H9 (cell line): ENCODE measurements at regions not wholly inside any gene's neighbourhood (a gene's known extent, or its start where the extent isn't known, plus 50 kb on each side); places are given as distances from the start of the nearest gene placed in this dataset.

ENCODE experiments used
- DNase-seq: peaks from one replicate; pipeline ENCODE4 v3.0.0-alpha.2; 2017
- H2AFZ ChIP-seq: one replicate; pipeline ENCODE4 v1.6.1; 2013; ENCODE audit warnings: mild to moderate bottlenecking, low read length, control low read depth, moderate library complexity
- H2AK5ac ChIP-seq: 2 replicates; pipeline ENCODE4 v1.6.1; 2013; ENCODE audit warnings: low read length, control low read depth, mixed read lengths; ENCODE audit not compliant: insufficient read length
- H2BK120ac ChIP-seq: one replicate; pipeline ENCODE4 v1.6.1; 2013; ENCODE audit warnings: low read depth, mild to moderate bottlenecking, low read length, control low read depth, inconsistent platforms; ENCODE audit not compliant: poor library complexity, severe bottlenecking
- H2BK12ac ChIP-seq: 2 replicates; pipeline ENCODE4 v1.6.1; 2013; ENCODE audit warnings: low read length, control low read depth, mixed read lengths, low read depth; ENCODE audit not compliant: insufficient read length
- H2BK15ac ChIP-seq: 2 replicates; pipeline ENCODE4 v1.6.1; 2013; ENCODE audit warnings: low read depth, low read length, control low read depth
- H2BK20ac ChIP-seq: one replicate; pipeline ENCODE4 v1.6.1; 2013; ENCODE audit warnings: low read depth, mild to moderate bottlenecking, low read length, control low read depth, inconsistent platforms; ENCODE audit not compliant: poor library complexity, severe bottlenecking
- H2BK5ac ChIP-seq: 2 replicates; pipeline ENCODE4 v1.6.1; 2013; ENCODE audit warnings: low read length, control low read depth, mixed read lengths; ENCODE audit not compliant: insufficient read length
- H3K14ac ChIP-seq: 2 replicates; pipeline ENCODE4 v1.6.1; 2013; ENCODE audit warnings: low read length, control low read depth; ENCODE audit not compliant: insufficient read depth
- H3K18ac ChIP-seq: 2 replicates; pipeline ENCODE4 v1.6.1; 2013; ENCODE audit warnings: low read depth, mild to moderate bottlenecking, mixed read lengths, low read length, control low read depth; ENCODE audit not compliant: insufficient read length
- H3K23ac ChIP-seq: 2 replicates; pipeline ENCODE4 v1.6.1; 2013; ENCODE audit warnings: low read length, control low read depth, mixed read lengths, low read depth; ENCODE audit not compliant: insufficient read length
- H3K23me2 ChIP-seq: 2 replicates; pipeline ENCODE4 v1.6.1; 2013; ENCODE audit warnings: low read depth, mild to moderate bottlenecking, mixed read lengths, low read length, control low read depth; ENCODE audit not compliant: insufficient read length, poor library complexity, severe bottlenecking
- H3K27ac ChIP-seq: 2 replicates; pipeline ENCODE4 v1.5.1; 2013; ENCODE audit warnings: low read length, control low read depth, mixed read lengths, low read depth; ENCODE audit not compliant: insufficient read length
- H3K27me3 ChIP-seq: 2 replicates; pipeline ENCODE4 v1.6.1; 2013; ENCODE audit warnings: low read length, control low read depth, inconsistent platforms; ENCODE audit not compliant: insufficient read depth
- H3K4ac ChIP-seq: 2 replicates; pipeline ENCODE4 v1.6.1; 2013; ENCODE audit warnings: low read depth, mild to moderate bottlenecking, control low read depth, inconsistent platforms, low read length, moderate library complexity
- H3K4me1 ChIP-seq: 2 replicates; pipeline ENCODE4 v1.6.1; 2013; ENCODE audit warnings: low read length, control low read depth, inconsistent platforms; ENCODE audit not compliant: insufficient read depth
- H3K4me2 ChIP-seq: 2 replicates; pipeline ENCODE4 v1.6.1; 2013; ENCODE audit warnings: low read length, control low read depth, mixed read lengths; ENCODE audit not compliant: insufficient read length, insufficient read depth
- H3K56ac ChIP-seq: 2 replicates; pipeline ENCODE4 v1.6.1; 2013; ENCODE audit warnings: low read depth, mild to moderate bottlenecking, mixed read lengths, low read length, control low read depth; ENCODE audit not compliant: insufficient read length
- H3K79me1 ChIP-seq: 2 replicates; pipeline ENCODE4 v1.6.1; 2013; ENCODE audit warnings: low read depth, mild to moderate bottlenecking, moderate library complexity, low read length, control low read depth, inconsistent platforms; ENCODE audit not compliant: insufficient read depth, poor library complexity, severe bottlenecking
- H3K79me2 ChIP-seq: 2 replicates; pipeline ENCODE4 v1.6.1; 2013; ENCODE audit warnings: low read length, control low read depth, inconsistent platforms; ENCODE audit not compliant: insufficient read depth
- H3K9ac ChIP-seq: 2 replicates; pipeline ENCODE4 v1.6.1; 2013; ENCODE audit warnings: low read length, control low read depth, mixed read lengths; ENCODE audit not compliant: insufficient read length; ENCODE audit errors: extremely low read depth
- H3K9me3 ChIP-seq: one replicate; pipeline ENCODE4 v1.6.1; 2013; ENCODE audit warnings: low read depth, low read length, inconsistent platforms; ENCODE audit not compliant: control insufficient read depth
- H3T11ph ChIP-seq: one replicate; pipeline ENCODE4 v1.6.1; 2013; ENCODE audit warnings: mild to moderate bottlenecking, low read length, control low read depth, inconsistent platforms
- H4K20me1 ChIP-seq: one replicate; pipeline ENCODE4 v1.6.1; 2013; ENCODE audit not compliant: control insufficient read depth, insufficient read length, insufficient read depth
- H4K5ac ChIP-seq: 2 replicates; pipeline ENCODE4 v1.6.1; 2013; ENCODE audit warnings: low read depth, mild to moderate bottlenecking, mixed read lengths, low read length, control low read depth; ENCODE audit not compliant: insufficient read length
- H4K8ac ChIP-seq: replicated peaks from 2 replicates; pipeline ENCODE4 v1.6.1; 2013; ENCODE audit warnings: low read length, control low read depth, mixed read lengths, low read depth; ENCODE audit not compliant: insufficient read length
- H4K91ac ChIP-seq: 2 replicates; pipeline ENCODE4 v1.6.1; 2013; ENCODE audit warnings: low read depth, mild to moderate bottlenecking, moderate library complexity, mixed read lengths, low read length, control low read depth; ENCODE audit not compliant: insufficient read length
- H3K27ac Mint-ChIP-seq, 3 experiments: 2 replicates in 2 of 3; 3 replicates in 1 of 3; pipeline ENCODE4 v1.8.0; 2020 to 2021; ENCODE audit warnings: mixed read lengths in 3 of 3, mild to moderate bottlenecking in 1 of 3, moderate library complexity in 1 of 3
- H3K27me3 Mint-ChIP-seq: 2 replicates; pipeline ENCODE4 v1.8.0; 2021; ENCODE audit warnings: low read depth, mild to moderate bottlenecking, moderate library complexity, mixed read lengths
- H3K36me3 Mint-ChIP-seq, 3 experiments: 2 replicates in 2 of 3; 3 replicates in 1 of 3; pipeline ENCODE4 v1.8.0; 2020 to 2021; ENCODE audit warnings: low read depth in 3 of 3, mixed read lengths in 3 of 3; ENCODE audit not compliant: insufficient read depth in 1 of 3
- H3K4me1 Mint-ChIP-seq, 2 experiments: 2 replicates each; pipeline ENCODE4 v1.8.0; 2020; ENCODE audit warnings: mixed read lengths in 2 of 2
- H3K4me3 Mint-ChIP-seq, 2 experiments: 2 replicates in 1 of 2; 3 replicates in 1 of 2; pipeline ENCODE4 v1.8.0; 2020 to 2021; ENCODE audit warnings: mild to moderate bottlenecking in 2 of 2, mixed read lengths in 2 of 2, moderate library complexity in 1 of 2
- H3K9me3 Mint-ChIP-seq, 2 experiments: 2 replicates in 1 of 2; 3 replicates in 1 of 2; pipeline ENCODE4 v1.8.0; 2020; ENCODE audit warnings: mild to moderate bottlenecking in 2 of 2, mixed read lengths in 2 of 2, moderate library complexity in 1 of 2
- WGBS: extraction: QIAGEN DNeasy Blood & Tissue Kit; methylation state at CpG from one replicate; pipeline ENCODE4 v1.1.7; 2013; ENCODE audit warnings: missing lambda C conversion rate, low lambda C conversion rate, mixed read lengths; ENCODE audit not compliant: insufficient read length; ENCODE audit errors: extremely low coverage; 5-methylcytosine and 5-hydroxymethylcytosine counted together
- TF ChIP-seq, protein P1 (sequence below): fragments of 200-600 bp; sonication (generic); conservative IDR thresholded peaks from 3 replicates; pipeline ENCODE4 v1.8.0; 2021; ENCODE audit warnings: antibody characterized with exemption, mild to moderate bottlenecking

GRCh38 chr1:69195136-69195535 is 372.6 kb upstream of the LRRC7 start:
- no peak overlapping the region for H2BK20ac ChIP-seq
- no peaks in the 10 kb centered on the region for H3K4me1 ChIP-seq
- H3K23me2 ChIP-seq: no peaks in the 10 kb centered on the region
- H3K27me3 Mint-ChIP-seq: no peaks in the 10 kb centered on the region
- no peak overlapping the region for H2BK120ac ChIP-seq
- no peaks in the 10 kb centered on the region for H3K79me1 ChIP-seq
- H3K4ac ChIP-seq: no peak overlapping the region
- H2AFZ ChIP-seq: no peak overlapping the region
- no peaks in the 10 kb centered on the region for H4K20me1 ChIP-seq
- H2AK5ac ChIP-seq: no peak overlapping the region
- no peak overlapping the region for H3K9ac ChIP-seq
- H3K56ac ChIP-seq: no peak overlapping the region
- no peak overlapping the region for H4K5ac ChIP-seq
- no peak overlapping the region for H2BK5ac ChIP-seq
- no peaks in the 10 kb centered on the region for H3K9me3 ChIP-seq
- H3K79me2 ChIP-seq: no peaks in the 10 kb centered on the region
- H4K91ac ChIP-seq: no peak overlapping the region
- H3K4me1 Mint-ChIP-seq: peaks cover 2 to 3% of the 10 kb centered on the region in 2 experiments; a peak in 2 of 4 replicates
- H3K18ac ChIP-seq: no peak overlapping the region
- H3K14ac ChIP-seq: no peak overlapping the region
- H3K27me3 ChIP-seq: no peaks in the 10 kb centered on the region
- H3K4me3 Mint-ChIP-seq: no peak overlapping the region
- H3K27ac Mint-ChIP-seq: no peak overlapping the region
- WGBS: no CpG with 5 or more reads among the region's 2 CpGs
- H2BK15ac ChIP-seq: no peak overlapping the region
- no peaks in the 10 kb centered on the region for H3K36me3 Mint-ChIP-seq
- H3K23ac ChIP-seq: no peak overlapping the region
- H3T11ph ChIP-seq: no peak overlapping the region
- no peak overlapping the region for H3K4me2 ChIP-seq
- no peaks in the 10 kb centered on the region for H3K9me3 Mint-ChIP-seq
- H2BK12ac ChIP-seq: no peak overlapping the region
- DNase-seq: no peak
- H4K8ac ChIP-seq: no peak overlapping the region
- TF ChIP-seq, protein P1, sequence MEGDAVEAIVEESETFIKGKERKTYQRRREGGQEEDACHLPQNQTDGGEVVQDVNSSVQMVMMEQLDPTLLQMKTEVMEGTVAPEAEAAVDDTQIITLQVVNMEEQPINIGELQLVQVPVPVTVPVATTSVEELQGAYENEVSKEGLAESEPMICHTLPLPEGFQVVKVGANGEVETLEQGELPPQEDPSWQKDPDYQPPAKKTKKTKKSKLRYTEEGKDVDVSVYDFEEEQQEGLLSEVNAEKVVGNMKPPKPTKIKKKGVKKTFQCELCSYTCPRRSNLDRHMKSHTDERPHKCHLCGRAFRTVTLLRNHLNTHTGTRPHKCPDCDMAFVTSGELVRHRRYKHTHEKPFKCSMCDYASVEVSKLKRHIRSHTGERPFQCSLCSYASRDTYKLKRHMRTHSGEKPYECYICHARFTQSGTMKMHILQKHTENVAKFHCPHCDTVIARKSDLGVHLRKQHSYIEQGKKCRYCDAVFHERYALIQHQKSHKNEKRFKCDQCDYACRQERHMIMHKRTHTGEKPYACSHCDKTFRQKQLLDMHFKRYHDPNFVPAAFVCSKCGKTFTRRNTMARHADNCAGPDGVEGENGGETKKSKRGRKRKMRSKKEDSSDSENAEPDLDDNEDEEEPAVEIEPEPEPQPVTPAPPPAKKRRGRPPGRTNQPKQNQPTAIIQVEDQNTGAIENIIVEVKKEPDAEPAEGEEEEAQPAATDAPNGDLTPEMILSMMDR: no peak
- no peak overlapping the region for H3K27ac ChIP-seq
